Adrenal gland (tissue), 5 donors: ENCODE measurements at regions not wholly inside any gene's neighbourhood (a gene's known extent, or its start where the extent isn't known, plus 50 kb on each side); places are given as distances from the start of the nearest gene placed in this dataset.

Experiments
- CTCF ChIP-seq, 6 experiments: fragments of 450-650 bp in 4 of 6; fragments of 200-600 bp in 2 of 6; sonication (generic) in 1 of 6; IDR thresholded peaks; 1 replicate in 5 of 6; 2 replicates in 1 of 6; pipeline versions ENCODE4 v1.5.1 to v1.8.0; 2016 to 2021; ENCODE audit warnings: antibody characterized with exemption in 6 of 6, mild to moderate bottlenecking in 2 of 6, moderate library complexity in 1 of 6
- POLR2A ChIP-seq, 2 donors: fragments of 450-650 bp; IDR thresholded peaks; one replicate each; pipeline ENCODE4 v1.6.1; 2017; ENCODE audit warnings: antibody characterized with exemption in 2 of 2, mild to moderate bottlenecking in 2 of 2, moderate library complexity in 1 of 2
- donor health status: DM: no; HTN: no; CAD: no.

GRCh38 chr16:17936766-17937402 lies 399.7 kb downstream of the NPIPA8 start:
- TF ChIP-seq CTCF (IDR thresholded peaks at IDR 0.05) (no peak), POLR2A (IDR thresholded peaks at IDR 0.05) (no peak)
